Mucosa of descending colon (tissue), 3 donors: ENCODE measurements at regions not wholly inside any gene's neighbourhood (a gene's known extent, or its start where the extent isn't known, plus 50 kb on each side); places are given as distances from the start of the nearest gene placed in this dataset.
A peak's percentile ranks its signal among the peaks of the same experiment; 100 is the strongest.

ENCODE experiments used
- ATAC-seq: fragments of 200-7000 bp; cut with Tn5 transposase; one replicate; pipeline ENCODE4 v1.9.1; 2020; ENCODE audit warnings: mild to moderate bottlenecking, moderate library complexity
- DNase-seq, 3 donors: peaks; one replicate each; pipeline ENCODE4 v3.0.0-alpha.2; 2020
- H3K36me3 ChIP-seq: fragments of 200-600 bp; one replicate; pipeline ENCODE4 v1.8.0; 2021; ENCODE audit warnings: low read depth, mild to moderate bottlenecking
- H3K4me1 ChIP-seq: fragments of 200-600 bp; one replicate; pipeline ENCODE4 v1.8.0; 2021; ENCODE audit warnings: low read depth, mild to moderate bottlenecking
- H3K4me3 ChIP-seq: fragments of 200-600 bp; one replicate; pipeline ENCODE4 v1.8.0; 2021; ENCODE audit warnings: mild to moderate bottlenecking
- H3K9me3 ChIP-seq: fragments of 200-600 bp; one replicate; pipeline ENCODE4 v1.8.0; 2021; ENCODE audit warnings: mild to moderate bottlenecking
- intact Hi-C, 2 donors: fragments of 100-400 bp; cut with DNase I in 1 of 2; cut with micrococcal nuclease in 1 of 2; formaldehyde crosslinking; loops; one replicate each; pipeline versions ENCODE4 v1.11.0 to v1.11.1; 2022; cut with DNase I, micrococcal nuclease
- TF ChIP-seq, protein P1 (sequence below): fragments of 200-600 bp; IDR thresholded peaks from one replicate; pipeline ENCODE4 v1.8.0; 2022; ENCODE audit warnings: antibody characterized with exemption, mild to moderate bottlenecking
- donor health status: DM: no; HTN: no; CAD: no; lungs with moderate emphysema.
- donor health status: DM: no; HTN: no; CAD: no.
- donor health status: DM: no; HTN: yes; CAD: no.

DNA sequence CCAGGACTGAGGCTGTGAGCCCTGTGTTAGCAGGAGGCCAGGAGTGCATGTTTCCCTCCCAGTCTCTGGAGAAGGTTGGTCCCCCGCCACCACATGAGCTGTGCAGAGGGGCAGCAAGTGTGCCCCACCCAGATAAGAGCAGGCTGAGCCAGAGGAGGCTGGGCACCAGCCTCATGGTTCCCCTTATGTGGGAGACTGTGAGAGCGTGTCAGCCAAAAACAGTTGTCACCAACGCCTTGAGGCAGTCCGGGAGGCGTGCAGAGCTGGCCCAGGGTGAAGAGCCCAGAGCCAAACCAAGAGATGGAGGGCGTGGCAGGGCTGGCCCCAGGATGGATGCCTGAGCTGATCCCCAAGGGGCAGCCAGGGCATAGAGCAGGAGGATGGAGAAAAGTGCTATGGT is 128.7 kb upstream of the GLI2 start:
- TF ChIP-seq, protein P1, sequence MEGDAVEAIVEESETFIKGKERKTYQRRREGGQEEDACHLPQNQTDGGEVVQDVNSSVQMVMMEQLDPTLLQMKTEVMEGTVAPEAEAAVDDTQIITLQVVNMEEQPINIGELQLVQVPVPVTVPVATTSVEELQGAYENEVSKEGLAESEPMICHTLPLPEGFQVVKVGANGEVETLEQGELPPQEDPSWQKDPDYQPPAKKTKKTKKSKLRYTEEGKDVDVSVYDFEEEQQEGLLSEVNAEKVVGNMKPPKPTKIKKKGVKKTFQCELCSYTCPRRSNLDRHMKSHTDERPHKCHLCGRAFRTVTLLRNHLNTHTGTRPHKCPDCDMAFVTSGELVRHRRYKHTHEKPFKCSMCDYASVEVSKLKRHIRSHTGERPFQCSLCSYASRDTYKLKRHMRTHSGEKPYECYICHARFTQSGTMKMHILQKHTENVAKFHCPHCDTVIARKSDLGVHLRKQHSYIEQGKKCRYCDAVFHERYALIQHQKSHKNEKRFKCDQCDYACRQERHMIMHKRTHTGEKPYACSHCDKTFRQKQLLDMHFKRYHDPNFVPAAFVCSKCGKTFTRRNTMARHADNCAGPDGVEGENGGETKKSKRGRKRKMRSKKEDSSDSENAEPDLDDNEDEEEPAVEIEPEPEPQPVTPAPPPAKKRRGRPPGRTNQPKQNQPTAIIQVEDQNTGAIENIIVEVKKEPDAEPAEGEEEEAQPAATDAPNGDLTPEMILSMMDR, result no peak
- no peaks in the 10 kb centered on the region for H3K4me1 ChIP-seq
- DNase-seq (peak in 1 of 3 donors; percentile 29), ATAC-seq (no peak)
- H3K36me3 ChIP-seq, result no peaks in the 10 kb centered on the region
- H3K4me3 ChIP-seq, result no peak overlapping the region
- no peaks in the 10 kb centered on the region for H3K9me3 ChIP-seq
- intact Hi-C loops, result no loop called here

DNA sequence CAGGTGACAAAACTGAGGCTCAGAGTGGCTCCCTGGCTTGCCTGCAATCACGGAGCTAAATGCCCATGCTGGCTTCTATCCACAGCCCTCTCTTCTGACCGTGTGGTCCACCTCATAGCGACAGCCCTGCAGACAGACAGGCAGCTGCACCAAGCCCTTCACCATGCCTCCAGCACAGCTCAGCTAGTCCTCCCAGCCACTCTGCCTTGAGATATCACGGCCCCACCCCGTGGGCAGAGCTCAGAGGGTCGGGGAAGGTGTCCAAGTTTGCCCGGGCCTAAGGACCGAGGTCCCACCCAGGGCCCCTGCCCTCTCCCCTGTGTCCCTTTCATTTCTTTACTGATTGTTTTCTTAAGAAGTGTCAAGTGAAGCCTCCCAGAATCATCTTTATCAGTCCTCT is 128.2 kb upstream of the GLI2 start:
- ATAC-seq (no peak), DNase-seq (peak in 1 of 3 donors; percentile 10)
- Histone ChIP-seq H3K4me3 (no peak overlapping the region), H3K9me3 (no peaks in the 10 kb centered on the region), H3K36me3 (no peaks in the 10 kb centered on the region), H3K4me1 (no peaks in the 10 kb centered on the region)
- intact Hi-C loops, result no loop called here
- TF ChIP-seq, protein P1, result no peak

DNA sequence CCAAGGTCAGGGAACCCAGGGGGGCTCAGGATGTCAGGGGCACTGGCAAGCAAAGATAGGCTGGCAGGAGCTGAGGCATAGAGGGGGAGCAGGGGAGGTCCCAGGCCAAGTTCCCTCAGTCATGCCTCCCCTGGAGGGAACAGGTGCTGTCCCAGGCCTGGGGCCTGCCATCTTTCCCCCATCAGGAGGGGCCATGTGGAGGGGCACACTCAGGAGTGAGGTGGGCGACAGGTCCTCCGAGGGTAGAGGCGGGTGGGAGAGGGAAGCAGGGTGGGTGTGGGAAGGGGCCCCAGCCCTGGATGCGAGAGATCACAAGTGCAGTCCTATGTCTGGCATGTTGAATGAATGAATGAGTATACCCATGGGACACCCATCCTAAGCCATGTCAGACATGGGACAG is 127.7 kb upstream of the GLI2 start:
- ATAC-seq (no peak), DNase-seq (no peak)
- Histone ChIP-seq H3K4me1 (no peaks in the 10 kb centered on the region), H3K4me3 (no peak overlapping the region), H3K36me3 (no peaks in the 10 kb centered on the region), H3K9me3 (no peaks in the 10 kb centered on the region)
- intact Hi-C loops, result no loop called here
- TF ChIP-seq, protein P1, result no peak

DNA sequence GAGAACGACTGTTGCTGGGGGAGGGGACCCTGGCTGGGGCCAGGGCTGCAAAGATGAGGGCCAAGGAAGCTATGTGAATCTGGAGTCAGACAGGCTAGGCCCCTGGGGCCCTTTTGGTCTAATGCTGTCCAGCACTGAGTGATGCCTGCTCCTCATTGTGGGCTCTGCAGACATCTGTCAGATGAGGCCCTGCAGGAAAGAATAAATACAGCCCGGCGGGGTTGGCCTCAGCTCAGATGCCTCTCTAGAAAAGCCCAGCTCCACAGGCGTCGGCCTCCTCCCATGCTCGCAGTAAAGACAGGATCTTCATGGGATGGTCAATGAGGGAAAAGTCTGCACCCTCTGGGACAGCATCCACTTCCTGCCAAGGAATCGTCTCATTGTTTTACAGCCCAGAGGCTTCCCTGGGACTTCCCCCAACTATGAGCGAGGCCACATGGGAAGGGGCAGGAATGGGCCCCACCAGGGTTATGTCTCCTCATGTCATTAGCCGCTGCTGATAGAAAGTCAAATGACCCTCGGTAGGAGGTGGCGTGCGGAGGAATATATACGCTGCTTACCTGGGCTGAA is 125.8 kb upstream of the GLI2 start:
- ATAC-seq, result no peak
- no peaks in the 10 kb centered on the region for H3K36me3 ChIP-seq
- DNase-seq, result no peak

DNA sequence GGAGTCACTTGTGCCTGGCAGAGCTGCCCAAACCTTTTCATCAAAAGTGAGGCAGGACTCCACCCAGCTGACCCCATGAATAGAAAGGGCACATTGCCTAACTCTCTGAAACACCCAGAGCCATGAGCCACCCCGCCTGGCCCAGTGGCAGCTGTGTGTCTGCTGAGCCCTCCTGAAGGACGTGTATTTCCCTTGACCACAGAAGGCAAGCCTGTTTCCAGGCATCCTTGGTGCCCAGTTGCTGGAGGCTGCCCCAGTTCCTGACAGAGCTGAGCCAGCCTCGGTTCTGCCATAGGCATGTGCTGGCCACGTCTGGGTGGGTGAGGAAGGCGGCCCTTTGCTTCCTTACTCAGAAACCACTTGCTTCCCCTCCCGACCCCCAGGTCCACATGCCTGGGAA is 124.7 kb upstream of the GLI2 start:
- no peak overlapping the region for H3K4me3 ChIP-seq
- DNase-seq (no peak), ATAC-seq (no peak)
- TF ChIP-seq, protein P1, result no peak
- intact Hi-C loops, result no loop called here
- no peaks in the 10 kb centered on the region for H3K36me3 ChIP-seq
- H3K9me3 ChIP-seq, result no peaks in the 10 kb centered on the region
- H3K4me1 ChIP-seq, result no peaks in the 10 kb centered on the region

More for the DNA sequence above, 125.8 kb upstream of the GLI2 start:
- Histone ChIP-seq H3K4me1 (no peaks in the 10 kb centered on the region), H3K4me3 (no peak overlapping the region), H3K9me3 (no peaks in the 10 kb centered on the region)
- intact Hi-C loops, result no loop called here
- TF ChIP-seq, protein P1, result no peak

DNA sequence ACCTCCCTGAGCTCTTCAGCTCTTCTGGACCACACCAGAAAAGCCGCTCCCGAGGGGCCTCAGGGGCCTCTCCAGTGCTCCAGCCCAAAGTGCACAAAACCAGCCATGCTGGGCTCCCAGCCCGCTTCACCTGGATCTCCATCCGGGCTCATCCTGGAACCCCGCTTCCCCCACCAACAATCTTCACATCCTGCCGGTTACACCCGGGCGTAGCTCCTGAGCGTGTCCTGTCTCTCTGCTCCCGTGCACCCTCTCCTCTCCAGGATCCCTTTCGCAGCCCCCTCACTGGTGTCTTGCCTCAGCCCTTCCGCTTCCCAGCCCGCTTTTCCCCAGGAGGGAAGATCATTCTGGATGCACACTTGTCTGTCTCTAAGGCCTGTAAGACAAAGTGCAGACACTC is 123.7 kb upstream of the GLI2 start:
- H3K36me3 ChIP-seq, result no peaks in the 10 kb centered on the region
- no peaks in the 10 kb centered on the region for H3K4me1 ChIP-seq
- no peak overlapping the region for H3K4me3 ChIP-seq
- no peak for ATAC-seq
- TF ChIP-seq, protein P1, result no peak
- DNase-seq, result no peak
- no peaks in the 10 kb centered on the region for H3K9me3 ChIP-seq
- intact Hi-C loops, result no loop called here
